EL (cell line): ENCODE measurements at regions not wholly inside any gene's neighbourhood (a gene's known extent, or its start where the extent isn't known, plus 50 kb on each side); places are given as distances from the start of the nearest gene placed in this dataset.

Source experiments
- DNase-seq: peaks from one replicate; pipeline ENCODE4 v3.0.0-alpha.2; 2016

GRCh38 chr10:35912615-35913569 lies 270.8 kb upstream of the FZD8 start:
- peak; percentile 53 for DNase-seq

GRCh38 chr10:35911954-35912353 lies 269.9 kb upstream of the FZD8 start:
- DNase-seq: no peak

GRCh38 chr10:35911233-35911632 lies 269.1 kb upstream of the FZD8 start:
- no peak for DNase-seq

- peak; percentile 87 for DNase-seq
Measured at GRCh38 chr10:35910234-35910633, 268.1 kb upstream of the FZD8 start.

- DNase-seq: no peak
Measured at GRCh38 chr10:35909121-35909720, 267.1 kb upstream of the FZD8 start.

- DNase-seq: no peak
Measured at GRCh38 chr10:35908451-35908850, 266.4 kb upstream of the FZD8 start.

- no peak for DNase-seq
Measured at GRCh38 chr10:35907548-35907947, 265.5 kb upstream of the FZD8 start.

GRCh38 chr10:35906155-35906554 lies 264.1 kb upstream of the FZD8 start:
- DNase-seq: no peak

GRCh38 chr10:35903021-35903420 lies 260.9 kb upstream of the FZD8 start:
- DNase-seq: no peak

GRCh38 chr10:35898716-35899440 lies 256.8 kb upstream of the FZD8 start:
- no peak for DNase-seq

- peak; percentile 75 for DNase-seq
Measured at GRCh38 chr10:35896001-35896400, 253.9 kb upstream of the FZD8 start.

- no peak for DNase-seq
Measured at GRCh38 chr10:35895331-35895730, 253.2 kb upstream of the FZD8 start.

- DNase-seq: no peak
Measured at GRCh38 chr10:35892526-35892925, 250.4 kb upstream of the FZD8 start.

GRCh38 chr10:35890676-35891495 lies 248.8 kb upstream of the FZD8 start:
- no peak for DNase-seq

- DNase-seq: no peak
Measured at GRCh38 chr10:35889971-35890675, 248.0 kb upstream of the FZD8 start.

GRCh38 chr10:35889226-35889625 lies 247.1 kb upstream of the FZD8 start:
- DNase-seq: no peak

GRCh38 chr10:35888400-35888799 lies 246.3 kb upstream of the FZD8 start:
- no peak for DNase-seq

- DNase-seq: no peak
Measured at GRCh38 chr10:35887685-35888084, 245.6 kb upstream of the FZD8 start.

- DNase-seq: no peak
Measured at GRCh38 chr10:35885076-35885475, 243.0 kb upstream of the FZD8 start.

GRCh38 chr10:35884657-35885071 lies 242.6 kb upstream of the FZD8 start:
- DNase-seq: no peak

GRCh38 chr10:35882422-35883150 lies 240.5 kb upstream of the FZD8 start:
- DNase-seq: no peak
